ENCODE measurements at regions not wholly inside any gene's neighbourhood (a gene's known extent, or its start where the extent isn't known, plus 50 kb on each side); places are given as distances from the start of the nearest gene placed in this dataset.

DNA sequence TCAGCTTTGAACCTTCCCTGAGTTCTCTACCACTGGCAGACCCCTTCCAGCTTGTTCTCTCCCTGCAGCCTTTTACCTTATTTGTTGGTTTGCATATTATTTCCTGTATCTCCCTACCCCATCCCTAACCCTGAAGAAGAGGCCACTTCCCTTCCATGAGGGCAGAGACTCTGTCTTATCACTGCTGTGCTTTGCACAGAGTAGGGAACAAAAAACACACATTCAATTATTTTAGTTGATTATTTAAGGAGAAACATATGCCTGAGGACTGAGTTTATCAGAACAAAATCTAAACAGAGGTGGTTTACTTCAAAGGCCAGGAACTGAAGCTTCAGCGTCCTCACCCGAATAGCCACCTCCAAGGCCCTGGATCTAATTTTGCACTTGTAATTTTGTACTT lies 111.7 kb upstream of the RFLNA start:
- TF ChIP-seq, protein P1, sequence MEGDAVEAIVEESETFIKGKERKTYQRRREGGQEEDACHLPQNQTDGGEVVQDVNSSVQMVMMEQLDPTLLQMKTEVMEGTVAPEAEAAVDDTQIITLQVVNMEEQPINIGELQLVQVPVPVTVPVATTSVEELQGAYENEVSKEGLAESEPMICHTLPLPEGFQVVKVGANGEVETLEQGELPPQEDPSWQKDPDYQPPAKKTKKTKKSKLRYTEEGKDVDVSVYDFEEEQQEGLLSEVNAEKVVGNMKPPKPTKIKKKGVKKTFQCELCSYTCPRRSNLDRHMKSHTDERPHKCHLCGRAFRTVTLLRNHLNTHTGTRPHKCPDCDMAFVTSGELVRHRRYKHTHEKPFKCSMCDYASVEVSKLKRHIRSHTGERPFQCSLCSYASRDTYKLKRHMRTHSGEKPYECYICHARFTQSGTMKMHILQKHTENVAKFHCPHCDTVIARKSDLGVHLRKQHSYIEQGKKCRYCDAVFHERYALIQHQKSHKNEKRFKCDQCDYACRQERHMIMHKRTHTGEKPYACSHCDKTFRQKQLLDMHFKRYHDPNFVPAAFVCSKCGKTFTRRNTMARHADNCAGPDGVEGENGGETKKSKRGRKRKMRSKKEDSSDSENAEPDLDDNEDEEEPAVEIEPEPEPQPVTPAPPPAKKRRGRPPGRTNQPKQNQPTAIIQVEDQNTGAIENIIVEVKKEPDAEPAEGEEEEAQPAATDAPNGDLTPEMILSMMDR (IDR thresholded peaks at IDR 0.05 in 2 of 3, conservative IDR thresholded peaks at IDR 0.05 in 1 of 3; ENCODE audit: borderline replicate concordance in 1 of 3, insufficient read depth in 1 of 3, low read depth in 2 of 3, low read length in 2 of 3) = no peak
- TF ChIP-seq POLR2A (IDR thresholded peaks at IDR 0.05; ENCODE audit: borderline replicate concordance, extremely low read depth, insufficient read depth, insufficient read length) = no peak
- TF ChIP-seq SRF (IDR thresholded peaks at IDR 0.05; ENCODE audit: low read depth) = no peak
- TF ChIP-seq EGR1 (IDR thresholded peaks at IDR 0.05; ENCODE audit: low read depth) = no peak
- TF ChIP-seq JUND (IDR thresholded peaks at IDR 0.05) = no peak
